ENCODE measurements at regions not wholly inside any gene's neighbourhood (a gene's known extent, or its start where the extent isn't known, plus 50 kb on each side); places are given as distances from the start of the nearest gene placed in this dataset.

GRCh38 chr11:79592824-79593223, 152.0 kb upstream of the TENM4 start:
- no peaks in the 10 kb centered on the region for H3K9me3 ChIP-seq (ENCODE audit: low read length)

DNA sequence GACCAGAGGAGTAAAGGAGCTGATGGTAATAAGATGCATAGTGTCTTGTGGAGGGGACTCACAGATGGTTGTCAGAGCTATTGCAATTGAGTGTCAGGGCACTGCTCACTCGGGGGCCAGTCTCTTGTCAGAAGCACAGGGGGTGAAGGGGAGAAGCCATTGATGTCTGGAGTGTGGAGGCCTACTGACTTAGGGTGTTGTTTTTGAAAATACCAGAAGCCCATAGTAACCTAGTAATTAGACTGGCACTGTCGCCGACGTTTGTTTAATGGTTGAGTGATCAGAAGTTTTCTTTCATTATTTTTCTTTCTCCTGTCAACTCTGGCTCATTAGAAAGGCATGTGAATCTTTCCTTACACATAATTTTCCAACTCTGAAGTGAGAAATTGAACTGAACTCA, 151.6 kb upstream of the TENM4 start:
- Histone ChIP-seq H3K36me3 (ENCODE audit: insufficient read depth, low read length) (no peaks in the 10 kb centered on the region), H3K27me3 (ENCODE audit: control insufficient read depth in 1 of 2, insufficient read depth in 2 of 2, low read length in 2 of 2) (no peaks in the 10 kb centered on the region), H3K9me3 (ENCODE audit: low read length) (no peaks in the 10 kb centered on the region), H3K27ac (ENCODE audit: low read depth, low read length) (no peak overlapping the region), H3K4me1 (ENCODE audit: insufficient read depth, low read length) (no peaks in the 10 kb centered on the region), H3K4me3 (ENCODE audit: low read depth in 1 of 2, low read length in 2 of 2) (no peak overlapping the region), H3K9ac (ENCODE audit: low read length) (no peak overlapping the region)

More at GRCh38 chr11:79592824-79593223, 152.0 kb upstream of the TENM4 start:
- H3K4me1 ChIP-seq (ENCODE audit: insufficient read depth, low read length) = no peaks in the 10 kb centered on the region
- no peaks in the 10 kb centered on the region for H3K36me3 ChIP-seq (ENCODE audit: insufficient read depth, low read length)
- no peaks in the 10 kb centered on the region for H3K27me3 ChIP-seq (ENCODE audit: control insufficient read depth in 1 of 2, insufficient read depth in 2 of 2, low read length in 2 of 2)
- H3K27ac ChIP-seq (ENCODE audit: low read depth, low read length) = no peak overlapping the region
- H3K9ac ChIP-seq (ENCODE audit: low read length) = no peak overlapping the region
- no peak overlapping the region for H3K4me3 ChIP-seq (ENCODE audit: low read depth in 1 of 2, low read length in 2 of 2)

- Histone ChIP-seq H3K4me1 (ENCODE audit: insufficient read depth, low read length) (no peaks in the 10 kb centered on the region), H3K9me3 (ENCODE audit: low read length) (no peaks in the 10 kb centered on the region), H3K9ac (ENCODE audit: low read length) (no peak overlapping the region), H3K27me3 (ENCODE audit: control insufficient read depth in 1 of 2, insufficient read depth in 2 of 2, low read length in 2 of 2) (no peaks in the 10 kb centered on the region), H3K36me3 (ENCODE audit: insufficient read depth, low read length) (no peaks in the 10 kb centered on the region), H3K27ac (ENCODE audit: low read depth, low read length) (no peak overlapping the region), H3K4me3 (ENCODE audit: low read depth in 1 of 2, low read length in 2 of 2) (no peak overlapping the region)
These were observed 141.6 kb upstream of the TENM4 start for GRCh38 chr11:79582434-79582833.

DNA sequence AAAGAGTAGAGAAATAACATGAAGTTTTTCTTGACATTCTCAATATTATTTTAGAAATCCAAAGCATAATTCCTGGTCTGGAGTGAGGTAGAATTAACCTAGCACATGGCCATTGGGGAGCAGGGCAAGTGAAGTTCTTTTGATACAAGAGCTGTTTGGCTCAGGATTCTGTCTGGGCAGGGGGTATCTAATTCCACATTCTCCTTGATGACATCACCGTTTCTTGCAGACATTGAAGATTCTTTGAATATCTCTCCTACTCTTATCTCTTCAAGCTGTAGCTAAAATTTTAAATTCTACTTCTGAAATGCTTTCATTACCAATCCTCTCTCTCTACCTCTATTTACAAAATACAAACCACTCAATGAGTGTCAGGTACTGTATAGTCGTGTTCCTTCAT, 138.2 kb upstream of the TENM4 start:
- no peaks in the 10 kb centered on the region for H3K27me3 ChIP-seq (ENCODE audit: control insufficient read depth in 1 of 2, insufficient read depth in 2 of 2, low read length in 2 of 2)
- H3K27ac ChIP-seq (ENCODE audit: low read depth, low read length) = no peak overlapping the region
- H3K9ac ChIP-seq (ENCODE audit: low read length) = no peak overlapping the region
- no peak overlapping the region for H3K4me3 ChIP-seq (ENCODE audit: low read depth in 1 of 2, low read length in 2 of 2)
- H3K9me3 ChIP-seq (ENCODE audit: low read length) = no peaks in the 10 kb centered on the region
- no peaks in the 10 kb centered on the region for H3K36me3 ChIP-seq (ENCODE audit: insufficient read depth, low read length)
- H3K4me1 ChIP-seq (ENCODE audit: insufficient read depth, low read length) = no peaks in the 10 kb centered on the region

DNA sequence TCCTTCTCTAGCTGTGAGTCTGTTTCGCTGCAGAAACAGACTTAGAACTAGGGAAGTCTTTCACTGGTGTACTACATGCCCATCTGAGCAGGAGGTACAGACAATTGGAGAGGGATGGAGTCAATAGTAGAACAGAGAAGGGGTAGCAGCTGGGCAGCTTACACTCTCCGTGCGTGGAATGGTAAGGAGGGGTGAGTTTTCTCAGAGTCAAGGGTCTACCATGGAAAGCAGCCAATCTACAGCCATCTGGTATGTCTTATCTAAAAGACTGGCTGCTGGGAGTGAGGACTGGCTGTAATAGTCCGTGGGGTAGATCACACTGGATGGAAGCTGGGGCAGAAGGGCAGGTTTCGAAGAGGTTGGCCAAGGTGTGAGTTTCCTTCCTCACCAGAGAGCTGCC, 137.3 kb upstream of the TENM4 start:
- Histone ChIP-seq H3K4me1 (ENCODE audit: insufficient read depth, low read length) (no peaks in the 10 kb centered on the region), H3K27ac (ENCODE audit: low read depth, low read length) (no peak overlapping the region), H3K4me3 (ENCODE audit: low read depth in 1 of 2, low read length in 2 of 2) (no peak overlapping the region), H3K9me3 (ENCODE audit: low read length) (no peaks in the 10 kb centered on the region), H3K27me3 (ENCODE audit: control insufficient read depth in 1 of 2, insufficient read depth in 2 of 2, low read length in 2 of 2) (no peaks in the 10 kb centered on the region), H3K36me3 (ENCODE audit: insufficient read depth, low read length) (no peaks in the 10 kb centered on the region), H3K9ac (ENCODE audit: low read length) (no peak overlapping the region)

GRCh38 chr11:79575701-79576100, 134.9 kb upstream of the TENM4 start:
- H3K4me3 ChIP-seq (ENCODE audit: low read depth in 1 of 2, low read length in 2 of 2) = no peak overlapping the region
- H3K9ac ChIP-seq (ENCODE audit: low read length) = no peak overlapping the region

DNA sequence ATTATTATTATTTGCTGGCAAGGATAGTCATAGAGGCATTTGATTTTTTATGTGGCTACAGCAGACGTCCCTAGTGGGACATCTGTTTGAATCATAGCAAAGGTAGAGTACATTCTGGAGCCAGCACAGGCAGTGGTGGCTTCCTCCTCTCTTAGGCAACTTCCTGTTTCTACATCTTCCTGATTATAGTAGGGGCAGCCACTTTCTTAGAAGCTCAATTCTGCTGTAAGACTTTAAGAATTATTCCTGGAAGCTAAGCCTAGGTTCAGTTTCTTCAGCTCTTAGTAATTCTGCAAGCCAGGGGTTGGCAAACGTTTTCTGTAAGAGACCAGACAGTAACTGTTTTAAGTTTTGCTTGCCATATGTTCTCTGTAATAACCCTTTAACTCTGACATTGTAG, 129.3 kb upstream of the TENM4 start:
- H3K27me3 ChIP-seq (ENCODE audit: control insufficient read depth in 1 of 2, insufficient read depth in 2 of 2, low read length in 2 of 2) = no peaks in the 10 kb centered on the region
- no peak overlapping the region for H3K4me3 ChIP-seq (ENCODE audit: low read depth in 1 of 2, low read length in 2 of 2)
- H3K36me3 ChIP-seq (ENCODE audit: insufficient read depth, low read length) = no peaks in the 10 kb centered on the region

More at GRCh38 chr11:79575701-79576100, 134.9 kb upstream of the TENM4 start:
- no peaks in the 10 kb centered on the region for H3K27me3 ChIP-seq (ENCODE audit: control insufficient read depth in 1 of 2, insufficient read depth in 2 of 2, low read length in 2 of 2)
- H3K9me3 ChIP-seq (ENCODE audit: low read length) = no peaks in the 10 kb centered on the region
- no peak overlapping the region for H3K27ac ChIP-seq (ENCODE audit: low read depth, low read length)
- no peaks in the 10 kb centered on the region for H3K4me1 ChIP-seq (ENCODE audit: insufficient read depth, low read length)
- H3K36me3 ChIP-seq (ENCODE audit: insufficient read depth, low read length) = no peaks in the 10 kb centered on the region

GRCh38 chr11:79564288-79564925, 123.6 kb upstream of the TENM4 start:
- no peaks in the 10 kb centered on the region for H3K9me3 ChIP-seq (ENCODE audit: low read length)
- no peak overlapping the region for H3K4me3 ChIP-seq (ENCODE audit: low read depth in 1 of 2, low read length in 2 of 2)
- H3K27ac ChIP-seq (ENCODE audit: low read depth, low read length) = no peak overlapping the region
- no peaks in the 10 kb centered on the region for H3K36me3 ChIP-seq (ENCODE audit: insufficient read depth, low read length)
- H3K9ac ChIP-seq (ENCODE audit: low read length) = no peak overlapping the region
- H3K27me3 ChIP-seq (ENCODE audit: control insufficient read depth in 1 of 2, insufficient read depth in 2 of 2, low read length in 2 of 2) = no peaks in the 10 kb centered on the region
- H3K4me1 ChIP-seq (ENCODE audit: insufficient read depth, low read length) = no peaks in the 10 kb centered on the region

More for the DNA sequence above, 129.3 kb upstream of the TENM4 start:
- Histone ChIP-seq H3K4me1 (ENCODE audit: insufficient read depth, low read length) (no peaks in the 10 kb centered on the region), H3K27ac (ENCODE audit: low read depth, low read length) (no peak overlapping the region), H3K9ac (ENCODE audit: low read length) (no peak overlapping the region), H3K9me3 (ENCODE audit: low read length) (no peaks in the 10 kb centered on the region)

GRCh38 chr11:79561496-79561895, 120.7 kb upstream of the TENM4 start:
- H3K36me3 ChIP-seq (ENCODE audit: insufficient read depth, low read length) = no peaks in the 10 kb centered on the region
- H3K9ac ChIP-seq (ENCODE audit: low read length) = no peak overlapping the region
- H3K4me1 ChIP-seq (ENCODE audit: insufficient read depth, low read length) = no peaks in the 10 kb centered on the region
- H3K27ac ChIP-seq (ENCODE audit: low read depth, low read length) = no peak overlapping the region
- no peak overlapping the region for H3K4me3 ChIP-seq (ENCODE audit: low read depth in 1 of 2, low read length in 2 of 2)
- H3K9me3 ChIP-seq (ENCODE audit: low read length) = no peaks in the 10 kb centered on the region
- no peaks in the 10 kb centered on the region for H3K27me3 ChIP-seq (ENCODE audit: control insufficient read depth in 1 of 2, insufficient read depth in 2 of 2, low read length in 2 of 2)

DNA sequence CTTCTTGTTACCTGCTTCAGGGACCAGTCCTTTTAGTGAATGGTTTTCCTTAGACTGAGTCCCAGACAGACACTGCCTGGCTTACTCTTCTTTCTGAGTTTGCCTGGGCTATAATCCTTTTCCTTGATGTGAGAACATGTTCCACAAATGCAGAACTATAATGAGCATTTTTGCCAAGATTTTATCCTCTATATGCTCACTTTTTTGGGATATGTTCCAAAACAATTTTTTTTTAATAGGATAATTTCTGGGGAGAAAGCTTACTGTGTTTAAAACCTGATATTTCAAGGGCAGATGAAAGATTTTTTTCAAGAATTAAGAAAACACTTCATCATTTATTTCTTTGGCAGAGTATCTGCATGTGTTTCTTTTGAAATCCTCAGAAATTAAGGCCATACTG, 110.0 kb upstream of the TENM4 start:
- Histone ChIP-seq H3K27me3 (ENCODE audit: control insufficient read depth in 1 of 2, insufficient read depth in 2 of 2, low read length in 2 of 2) (no peaks in the 10 kb centered on the region), H3K36me3 (ENCODE audit: insufficient read depth, low read length) (no peaks in the 10 kb centered on the region), H3K9me3 (ENCODE audit: low read length) (no peaks in the 10 kb centered on the region), H3K27ac (ENCODE audit: low read depth, low read length) (no peak overlapping the region), H3K9ac (ENCODE audit: low read length) (no peak overlapping the region), H3K4me1 (ENCODE audit: insufficient read depth, low read length) (no peaks in the 10 kb centered on the region), H3K4me3 (ENCODE audit: low read depth in 1 of 2, low read length in 2 of 2) (no peak overlapping the region)

- no peaks in the 10 kb centered on the region for H3K4me1 ChIP-seq (ENCODE audit: insufficient read depth, low read length)
These were observed 106.4 kb upstream of the TENM4 start for GRCh38 chr11:79547256-79547655.

GRCh38 chr11:79546351-79546750, 105.5 kb upstream of the TENM4 start:
- Histone ChIP-seq H3K36me3 (ENCODE audit: insufficient read depth, low read length) (no peaks in the 10 kb centered on the region), H3K27me3 (ENCODE audit: control insufficient read depth in 1 of 2, insufficient read depth in 2 of 2, low read length in 2 of 2) (no peaks in the 10 kb centered on the region), H3K4me3 (ENCODE audit: low read depth in 1 of 2, low read length in 2 of 2) (no peak overlapping the region), H3K9ac (ENCODE audit: low read length) (no peak overlapping the region), H3K27ac (ENCODE audit: low read depth, low read length) (no peak overlapping the region), H3K9me3 (ENCODE audit: low read length) (no peaks in the 10 kb centered on the region), H3K4me1 (ENCODE audit: insufficient read depth, low read length) (no peaks in the 10 kb centered on the region)

More at GRCh38 chr11:79547256-79547655, 106.4 kb upstream of the TENM4 start:
- Histone ChIP-seq H3K27me3 (ENCODE audit: control insufficient read depth in 1 of 2, insufficient read depth in 2 of 2, low read length in 2 of 2) (no peaks in the 10 kb centered on the region), H3K36me3 (ENCODE audit: insufficient read depth, low read length) (no peaks in the 10 kb centered on the region), H3K4me3 (ENCODE audit: low read depth in 1 of 2, low read length in 2 of 2) (no peak overlapping the region), H3K9ac (ENCODE audit: low read length) (no peak overlapping the region), H3K9me3 (ENCODE audit: low read length) (no peaks in the 10 kb centered on the region), H3K27ac (ENCODE audit: low read depth, low read length) (no peak overlapping the region)

Data from muscle layer of colon (tissue), 2 donors.